GM12878 (cell line): ENCODE measurements at regions not wholly inside any gene's neighbourhood (a gene's known extent, or its start where the extent isn't known, plus 50 kb on each side); places are given as distances from the start of the nearest gene placed in this dataset.

Experiments
- ATAC-seq: fragments of 200-7000 bp; cut with Tn5 transposase; 3 replicates; pipeline ENCODE4 v1.9.1; 2020; ENCODE audit warnings: mild to moderate bottlenecking, moderate library complexity
- BruUV-seq: library from RNA; stranded (reverse); fragments of 400-500 nt; replicated peaks from 2 replicates; lab custom pipeline; 2021; lab: Mats Ljungman, UMichigan
- CTCF ChIA-PET: fragments of 300-600 bp; sonication (Branson Sonifier 250); formaldehyde crosslinking; extraction: SDS; loops from one replicate; lab custom pipeline; 2021; ENCODE audit warnings: inconsistent platforms; lab: Yijun Ruan, JAX
- POLR2A ChIA-PET: fragments of 350-600 bp; formaldehyde crosslinking; extraction: SDS; loops from one replicate; lab custom pipeline; 2021; ENCODE audit warnings: inconsistent platforms; lab: Charles Lee
- RAD21 ChIA-PET: fragments of 300-600 bp; sonication (Branson Sonifier 250); formaldehyde crosslinking; loops from one replicate; lab custom pipeline; 2023; ENCODE audit warnings: antibody characterized with exemption; ENCODE audit not compliant: unreplicated experiment; lab: Charles Lee
- SMC1A ChIA-PET: fragments of 300-600 bp; sonication (Branson Sonifier 250); formaldehyde crosslinking; loops from one replicate; lab custom pipeline; 2023; ENCODE audit not compliant: unreplicated experiment, uncharacterized antibody; lab: Charles Lee
- DNase-seq: peaks from one replicate; pipeline ENCODE4 v3.0.0-alpha.2; 2011; ENCODE audit warnings: low read depth, low spot score
- FAIRE-seq: peaks from 3 replicates; lab custom pipeline; 2011; peaks lifted over from hg19 to GRCh38; lab: Jason Lieb, UNC
- H2AFZ ChIP-seq: 2 replicates; pipeline ENCODE4 v1.6.0; 2011; ENCODE audit warnings: low read depth, low read length, control low read depth; ENCODE audit not compliant: control insufficient read depth
- H3K27ac ChIP-seq: 2 replicates; pipeline ENCODE4 v1.5.1; 2011; ENCODE audit warnings: control low read depth; ENCODE audit not compliant: control insufficient read depth, insufficient read depth
- H3K27me3 ChIP-seq, 2 experiments: replicated peaks in 1 of 2; 2 replicates each; pipeline versions ENCODE4 v1.6.0 to v1.6.1; 2011; ENCODE audit warnings: low read length in 1 of 2; ENCODE audit not compliant: control insufficient read depth in 2 of 2, insufficient read depth in 2 of 2
- H3K36me3 ChIP-seq, 2 experiments: 2 replicates each; pipeline ENCODE4 v1.5.1; 2011; ENCODE audit warnings: low read length in 1 of 2; ENCODE audit not compliant: control insufficient read depth in 2 of 2, insufficient read depth in 2 of 2
- H3K4me1 ChIP-seq: 2 replicates; pipeline ENCODE4 v1.6.1; 2011; ENCODE audit warnings: mild to moderate bottlenecking, low read length, moderate library complexity, mixed read lengths; ENCODE audit not compliant: control insufficient read depth, insufficient read depth
- H3K4me2 ChIP-seq: 2 replicates; pipeline ENCODE4 v1.6.0; 2011; ENCODE audit warnings: control low read depth; ENCODE audit not compliant: control insufficient read depth, insufficient read depth
- H3K4me3 ChIP-seq: fragments of 200-600 bp; sonication (generic); 2 replicates; pipeline ENCODE4 v1.5.1; 2016
- H3K79me2 ChIP-seq: 2 replicates; pipeline ENCODE4 v1.6.0; 2011; ENCODE audit warnings: low read length; ENCODE audit not compliant: control insufficient read depth, insufficient read depth
- H3K9ac ChIP-seq: 2 replicates; pipeline ENCODE4 v1.8.0; 2011; ENCODE audit warnings: low read length, control low read depth, mixed read lengths; ENCODE audit not compliant: control insufficient read depth, insufficient read depth
- H3K9me3 ChIP-seq: replicated peaks from 3 replicates; pipeline ENCODE4 v1.5.1; 2011; ENCODE audit warnings: mild to moderate bottlenecking, low read length; ENCODE audit not compliant: control insufficient read depth, insufficient read depth
- H4K20me1 ChIP-seq: 2 replicates; pipeline ENCODE4 v1.6.0; 2011; ENCODE audit not compliant: control insufficient read depth, insufficient read depth
- BCL11A ChIP-seq: IDR thresholded peaks from 2 replicates; pipeline ENCODE4 v1.6.1; 2011; ENCODE audit warnings: low read depth, low read length
- CUX1 ChIP-seq: IDR thresholded peaks from 2 replicates; pipeline ENCODE4 v1.6.1; 2012; ENCODE audit warnings: improper control_type of control experiment, low read depth, low read length; ENCODE audit not compliant: insufficient replicate concordance
- EZH2 ChIP-seq: IDR thresholded peaks from 2 replicates; pipeline ENCODE4 v1.6.1; 2012; ENCODE audit warnings: low read depth, mild to moderate bottlenecking, control low read depth, inconsistent platforms, low read length, borderline replicate concordance; ENCODE audit not compliant: control insufficient read depth
- GABPA ChIP-seq: IDR thresholded peaks from 2 replicates; pipeline ENCODE4 v1.6.1; 2014; ENCODE audit warnings: antibody characterized with exemption, low read depth, mild to moderate bottlenecking, inconsistent platforms
- IRF3 ChIP-seq: fragments of 450-650 bp; IDR thresholded peaks from 2 replicates; pipeline ENCODE4 v1.6.1; 2014; ENCODE audit warnings: mild to moderate bottlenecking
- MTA2 ChIP-seq: fragments of 450-650 bp; IDR thresholded peaks from 2 replicates; pipeline ENCODE4 v1.6.1; 2016; ENCODE audit warnings: low read depth, mild to moderate bottlenecking, moderate library complexity
- POLR2AphosphoS2 ChIP-seq: IDR thresholded peaks from 2 replicates; pipeline ENCODE4 v1.6.1; 2011; ENCODE audit warnings: low read depth, mild to moderate bottlenecking, low read length, improper control_type of control experiment, moderate library complexity
- SKIL ChIP-seq: fragments of 450-650 bp; IDR thresholded peaks from 2 replicates; pipeline ENCODE4 v1.6.1; 2017; ENCODE audit warnings: mild to moderate bottlenecking, low read depth, inconsistent platforms; ENCODE audit not compliant: poor library complexity, severe bottlenecking
- STAT3 ChIP-seq: IDR thresholded peaks from 2 replicates; pipeline ENCODE4 v1.6.1; 2011; ENCODE audit warnings: low read depth, low read length, improper control_type of control experiment
- YY1 ChIP-seq: IDR thresholded peaks from 2 replicates; pipeline ENCODE4 v1.6.1; 2011; ENCODE audit warnings: low read depth, mild to moderate bottlenecking, low read length
- ZNF592 ChIP-seq: fragments of 450-650 bp; IDR thresholded peaks from 2 replicates; pipeline ENCODE4 v1.6.1; 2017; ENCODE audit warnings: mild to moderate bottlenecking, moderate library complexity
- WGBS: methylation state at CpG from one replicate; pipeline ENCODE4 v1.1.6; 2016; ENCODE audit warnings: low lambda C conversion rate; ENCODE audit not compliant: insufficient replicate concordance, insufficient coverage; ENCODE audit errors: missing lambda C conversion rate; 5-methylcytosine and 5-hydroxymethylcytosine counted together
- in situ Hi-C: fragments of 300-500 bp; cut with MboI; formaldehyde crosslinking; loops from 9 replicates; pipeline ENCODE4 v1.14.3; 2018; ENCODE audit warnings: mixed read lengths
- intact Hi-C: fragments of 100-400 bp; cut with micrococcal nuclease; formaldehyde crosslinking; loops from one replicate; pipeline ENCODE4 v1.14.2; 2022; ENCODE audit not compliant: unreplicated experiment

GRCh38 chr11:15662285-15662684 is 547.6 kb downstream of the INSC start:
- CTCF ChIA-PET: no interaction called here
- Histone ChIP-seq H3K4me3 (no peak overlapping the region), H3K4me2 (no peak overlapping the region), H3K27me3 (no peaks in the 10 kb centered on the region), H3K36me3 (no peaks in the 10 kb centered on the region), H2AFZ (no peak overlapping the region), H3K79me2 (no peaks in the 10 kb centered on the region), H4K20me1 (no peaks in the 10 kb centered on the region), H3K4me1 (no peaks in the 10 kb centered on the region), H3K9ac (no peak overlapping the region), H3K9me3 (no peaks in the 10 kb centered on the region), H3K27ac (no peak overlapping the region)
- 0% methylated on average over 1 of the region's 1 CpG for WGBS
- intact Hi-C loops: no loop called here
- FAIRE-seq: no peak
- RAD21 ChIA-PET: no interaction called here
- SMC1A ChIA-PET: no interaction called here
- POLR2A ChIA-PET: no interaction called here
- DNase-seq: no peak
- BruUV-seq: no TSS peak
- in situ Hi-C loops: no loop called here
- no peak for ATAC-seq
- TF ChIP-seq ZNF592: no peak
- no peak for TF ChIP-seq EZH2
- TF ChIP-seq YY1: no peak
- no peak for TF ChIP-seq CUX1
- TF ChIP-seq IRF3: no peak
- no peak for TF ChIP-seq MTA2
- TF ChIP-seq POLR2AphosphoS2: no peak
- TF ChIP-seq GABPA: no peak
- no peak for TF ChIP-seq BCL11A
- TF ChIP-seq STAT3: no peak
- TF ChIP-seq SKIL: no peak
